Esophagus (tissue), 2 donors: ENCODE measurements at regions not wholly inside any gene's neighbourhood (a gene's known extent, or its start where the extent isn't known, plus 50 kb on each side); places are given as distances from the start of the nearest gene placed in this dataset.

ENCODE experiments used
- H3K27ac ChIP-seq, 2 donors: one replicate each; pipeline ENCODE4 v1.5.1; 2013; ENCODE audit warnings: low read depth in 2 of 2, mild to moderate bottlenecking in 2 of 2, inconsistent platforms in 1 of 2, low read length in 1 of 2, moderate library complexity in 1 of 2
- H3K27me3 ChIP-seq, 2 donors: one replicate each; pipeline ENCODE4 v1.6.1; 2013; ENCODE audit warnings: low read length in 2 of 2, control low read depth in 1 of 2, mild to moderate bottlenecking in 1 of 2; ENCODE audit not compliant: insufficient read depth in 2 of 2, control insufficient read depth in 1 of 2
- H3K36me3 ChIP-seq, 2 donors: one replicate each; pipeline ENCODE4 v1.6.1; 2013; ENCODE audit warnings: low read length in 1 of 2; ENCODE audit not compliant: control insufficient read depth in 2 of 2, insufficient read depth in 2 of 2
- H3K4me1 ChIP-seq, 2 donors: one replicate each; pipeline ENCODE4 v1.6.1; 2013; ENCODE audit warnings: low read length in 1 of 2; ENCODE audit not compliant: control insufficient read depth in 2 of 2, insufficient read depth in 2 of 2
- H3K4me3 ChIP-seq, 2 donors: one replicate each; pipeline ENCODE4 v1.5.1; 2013; ENCODE audit warnings: low read length in 2 of 2, mild to moderate bottlenecking in 2 of 2, low read depth in 1 of 2, moderate library complexity in 1 of 2
- H3K9me3 ChIP-seq, 2 donors: one replicate each; pipeline ENCODE4 v1.6.1; 2013; ENCODE audit warnings: mild to moderate bottlenecking in 2 of 2, low read depth in 1 of 2, low read length in 1 of 2, moderate library complexity in 1 of 2; ENCODE audit not compliant: control insufficient read depth in 2 of 2, insufficient read depth in 1 of 2
- WGBS, 2 donors: extraction: QIAGEN DNeasy Blood & Tissue Kit; methylation state at CpG; one replicate each; pipeline ENCODE4 v1.1.7; 2013; 5-methylcytosine and 5-hydroxymethylcytosine counted together
- donor health status: healthy with polysubstance abuse.
- donor health status: Bipolar disorder and iron deficiency.

DNA sequence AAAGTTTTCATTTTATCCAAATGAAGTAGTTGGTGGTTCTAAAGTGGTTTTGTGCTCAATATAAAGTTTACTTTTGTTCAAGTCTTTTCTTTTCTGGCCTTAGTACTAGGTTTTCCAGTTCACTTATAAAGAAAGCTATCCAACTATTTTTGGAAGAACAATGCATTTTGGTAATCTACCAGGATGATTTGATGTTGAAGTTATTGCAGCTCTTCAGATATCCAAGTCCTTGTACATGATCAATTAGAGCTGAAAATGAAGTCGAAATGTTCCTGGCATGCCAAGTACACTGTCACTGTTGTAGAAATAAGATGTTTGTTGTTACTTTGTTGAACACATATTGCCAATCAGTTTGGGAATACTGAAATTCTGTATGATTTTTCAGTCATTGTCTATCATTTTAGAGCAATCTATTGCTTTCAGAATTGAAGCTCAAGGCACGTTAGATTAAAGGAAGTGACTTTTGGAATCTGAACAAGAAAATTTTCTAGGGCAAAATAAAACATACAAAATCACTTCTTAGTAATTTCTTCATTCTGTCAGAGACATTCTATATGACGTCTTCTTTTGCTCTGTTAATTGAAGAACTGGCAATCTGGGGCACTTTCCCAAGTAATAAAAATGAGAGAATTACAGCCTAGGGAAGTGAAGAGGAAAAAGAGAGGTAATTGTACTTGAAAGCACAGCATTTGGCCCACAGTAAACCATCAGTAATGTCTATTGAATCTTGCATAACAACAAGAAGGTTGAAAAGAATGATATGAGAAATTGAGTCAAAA lies 232.3 kb downstream of the MREG start:
- Histone ChIP-seq H3K9me3 (no peaks in the 10 kb centered on the region), H3K27me3 (no peaks in the 10 kb centered on the region), H3K4me1 (peaks cover 0 to under 1% of the 10 kb centered on the region in 2 donors), H3K4me3 (no peak overlapping the region), H3K27ac (no peak overlapping the region), H3K36me3 (no peaks in the 10 kb centered on the region)
- WGBS, 2 donors = 47 to 52% methylated on average over 3 of the region's 3 CpGs

GRCh38 chr2:215780313-215780712 lies 233.0 kb downstream of the MREG start:
- H3K4me1 ChIP-seq = no peaks in the 10 kb centered on the region
- no peaks in the 10 kb centered on the region for H3K9me3 ChIP-seq
- no peaks in the 10 kb centered on the region for H3K36me3 ChIP-seq
- no peak overlapping the region for H3K27ac ChIP-seq
- 68 to 73% methylated on average over 5 of the region's 5 CpGs for WGBS, 2 donors
- H3K4me3 ChIP-seq = no peak overlapping the region
- no peaks in the 10 kb centered on the region for H3K27me3 ChIP-seq

GRCh38 chr2:215779912-215780311 lies 233.4 kb downstream of the MREG start:
- Histone ChIP-seq H3K4me1 (no peaks in the 10 kb centered on the region), H3K27ac (no peak overlapping the region)
- WGBS, 2 donors = 90 to 92% methylated on average over 3 of the region's 3 CpGs

DNA sequence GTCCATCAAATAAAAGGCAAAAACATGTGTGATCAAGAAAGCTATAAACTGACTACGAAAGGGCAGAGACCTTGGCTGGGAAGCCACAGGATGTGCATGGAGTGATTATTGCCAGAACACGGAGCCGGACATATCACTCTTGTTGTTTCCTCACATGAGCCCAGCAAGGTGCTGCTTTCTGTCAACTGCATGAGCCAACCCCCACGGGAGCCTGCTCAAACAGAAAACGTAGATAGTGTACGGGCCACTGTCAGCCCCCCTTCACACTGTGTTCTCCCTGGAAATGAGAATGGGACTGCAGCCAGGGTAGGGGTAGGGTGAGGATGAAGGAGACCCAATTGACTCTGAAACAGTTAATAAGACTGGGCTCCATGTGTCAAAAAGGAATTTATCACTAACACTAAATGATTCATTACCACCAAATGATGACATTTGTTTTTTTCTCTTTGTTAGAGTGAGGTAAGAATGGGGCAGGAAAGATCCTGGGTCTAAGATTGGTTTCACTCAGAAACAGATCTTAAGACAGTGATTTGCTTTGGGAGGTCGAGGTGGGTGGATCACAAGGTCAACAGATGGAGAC lies 235.8 kb downstream of the MREG start:
- 69 to 70% methylated on average over 7 of the region's 7 CpGs for WGBS, 2 donors
- H3K36me3 ChIP-seq = no peaks in the 10 kb centered on the region
- no peak overlapping the region for H3K27ac ChIP-seq

More at GRCh38 chr2:215779912-215780311, 233.4 kb downstream of the MREG start:
- Histone ChIP-seq H3K36me3 (no peaks in the 10 kb centered on the region), H3K4me3 (no peak overlapping the region), H3K9me3 (no peaks in the 10 kb centered on the region), H3K27me3 (no peaks in the 10 kb centered on the region)

GRCh38 chr2:215775106-215775505 lies 238.2 kb downstream of the MREG start:
- WGBS, 2 donors = 53 to 56% methylated on average over 4 of the region's 4 CpGs
- Histone ChIP-seq H3K27me3 (no peaks in the 10 kb centered on the region), H3K27ac (no peak overlapping the region), H3K4me3 (no peak overlapping the region), H3K36me3 (no peaks in the 10 kb centered on the region), H3K4me1 (no peaks in the 10 kb centered on the region), H3K9me3 (peaks cover 0 to 3% of the 10 kb centered on the region in 2 donors)

More for the DNA sequence above, 235.8 kb downstream of the MREG start:
- Histone ChIP-seq H3K9me3 (no peaks in the 10 kb centered on the region), H3K27me3 (no peaks in the 10 kb centered on the region), H3K4me1 (no peaks in the 10 kb centered on the region), H3K4me3 (no peak overlapping the region)

DNA sequence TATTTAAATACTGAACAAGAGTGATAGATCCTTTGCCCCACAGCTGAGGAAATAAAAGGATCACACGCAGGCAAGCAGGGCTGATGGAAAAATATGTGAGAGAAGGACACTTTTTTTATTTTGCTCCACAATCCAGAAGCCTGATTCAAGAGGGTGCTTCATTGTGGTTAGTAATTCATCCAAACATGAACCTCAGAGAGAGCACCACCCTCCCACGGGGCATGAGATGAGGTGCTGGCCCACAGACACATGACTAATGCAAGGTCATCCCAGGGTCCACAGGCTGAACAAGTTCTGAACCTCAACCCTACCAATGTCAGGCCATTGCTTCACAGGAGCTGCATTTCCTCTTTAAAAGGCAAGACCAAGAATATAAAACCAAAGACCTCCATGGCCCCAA lies 239.6 kb downstream of the MREG start:
- Histone ChIP-seq H3K4me1 (no peaks in the 10 kb centered on the region), H3K36me3 (no peaks in the 10 kb centered on the region), H3K9me3 (peaks cover 0 to 3% of the 10 kb centered on the region in 2 donors), H3K27ac (peak overlapping the region in 1 of 2 donors; percentile 15), H3K27me3 (no peaks in the 10 kb centered on the region), H3K4me3 (no peak overlapping the region)
- 49 to 54% methylated on average over 2 of the region's 2 CpGs for WGBS, 2 donors

GRCh38 chr2:215772634-215773563 lies 240.5 kb downstream of the MREG start:
- Histone ChIP-seq H3K4me3 (no peak overlapping the region), H3K27ac (peak overlapping the region in 1 of 2 donors; percentile 22), H3K9me3 (peaks cover 0 to 3% of the 10 kb centered on the region in 2 donors), H3K4me1 (no peaks in the 10 kb centered on the region), H3K27me3 (no peaks in the 10 kb centered on the region), H3K36me3 (no peaks in the 10 kb centered on the region)
- WGBS, 2 donors = 79 to 81% methylated on average over 5 of the region's 5 CpGs

DNA sequence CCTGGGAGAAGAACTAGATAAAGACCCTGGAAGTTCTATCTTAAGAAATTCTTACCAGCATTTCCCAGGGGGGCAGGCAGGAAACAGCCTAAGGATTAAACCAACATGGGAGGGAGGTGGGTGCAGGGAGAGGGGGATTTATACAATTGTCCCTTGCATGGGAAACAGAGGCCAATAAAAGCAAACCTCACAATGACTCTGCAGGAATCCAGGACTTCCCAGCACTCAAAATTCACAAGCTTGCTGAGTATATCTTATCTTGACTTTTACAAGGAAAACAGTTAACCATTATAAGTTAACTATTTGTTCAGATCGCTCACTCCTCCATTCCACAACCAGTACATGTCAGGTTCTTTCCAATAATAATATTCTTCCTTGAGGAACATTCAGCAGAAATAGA lies 241.3 kb downstream of the MREG start:
- Histone ChIP-seq H3K27ac (no peak overlapping the region), H3K9me3 (peaks cover 0 to 3% of the 10 kb centered on the region in 2 donors), H3K4me3 (no peak overlapping the region), H3K36me3 (no peaks in the 10 kb centered on the region), H3K4me1 (no peaks in the 10 kb centered on the region), H3K27me3 (no peaks in the 10 kb centered on the region)
- WGBS, 2 donors = 68 to 83% methylated on average over 1 of the region's 1 CpG

- Histone ChIP-seq H3K4me3 (no peak overlapping the region), H3K27ac (no peak overlapping the region), H3K4me1 (no peaks in the 10 kb centered on the region), H3K36me3 (no peaks in the 10 kb centered on the region), H3K27me3 (no peaks in the 10 kb centered on the region), H3K9me3 (peaks cover 0 to 3% of the 10 kb centered on the region in 2 donors)
- 89 to 92% methylated on average over 2 of the region's 2 CpGs for WGBS, 2 donors
Measured at GRCh38 chr2:215771241-215771640, 242.1 kb downstream of the MREG start.
